Hepatocyte (in vitro differentiated cells): ENCODE measurements at regions not wholly inside any gene's neighbourhood (a gene's known extent, or its start where the extent isn't known, plus 50 kb on each side); places are given as distances from the start of the nearest gene placed in this dataset.

Experiments
- DNase-seq: peaks from one replicate; pipeline ENCODE4 v3.0.0-alpha.2; 2016; ENCODE audit warnings: low spot score
- H2AFZ ChIP-seq: fragments of 200-600 bp; sonication (generic); 2 replicates; pipeline ENCODE4 v1.6.0; 2016; ENCODE audit warnings: antibody characterized with exemption, mild to moderate bottlenecking
- H3K27ac ChIP-seq: fragments of 200-600 bp; sonication (generic); 2 replicates; pipeline ENCODE4 v1.5.1; 2016; ENCODE audit warnings: mild to moderate bottlenecking
- H3K27me3 ChIP-seq: fragments of 200-600 bp; sonication (generic); 2 replicates; pipeline ENCODE4 v1.6.1; 2016
- H3K36me3 ChIP-seq: fragments of 200-600 bp; sonication (generic); replicated peaks from 2 replicates; pipeline ENCODE4 v1.5.1; 2016; ENCODE audit warnings: low read depth; ENCODE audit not compliant: insufficient read depth
- H3K4me1 ChIP-seq: fragments of 200-600 bp; sonication (generic); 2 replicates; pipeline ENCODE4 v1.5.1; 2016; ENCODE audit warnings: mild to moderate bottlenecking, moderate library complexity; ENCODE audit not compliant: insufficient read depth
- H3K4me2 ChIP-seq: fragments of 200-600 bp; sonication (generic); 2 replicates; pipeline ENCODE4 v1.6.0; 2016
- H3K4me3 ChIP-seq: fragments of 200-600 bp; sonication (generic); 2 replicates; pipeline ENCODE4 v1.5.1; 2016; ENCODE audit warnings: mild to moderate bottlenecking
- H3K79me2 ChIP-seq: fragments of 200-600 bp; sonication (generic); 2 replicates; pipeline ENCODE4 v1.6.0; 2017; ENCODE audit warnings: mild to moderate bottlenecking
- H3K9me2 ChIP-seq: fragments of 200-600 bp; sonication (generic); replicated peaks from 2 replicates; pipeline ENCODE4 v1.6.0; 2017; ENCODE audit warnings: mild to moderate bottlenecking; ENCODE audit not compliant: insufficient read depth
- H3K9me3 ChIP-seq: fragments of 200-600 bp; sonication (generic); 2 replicates; pipeline ENCODE4 v1.5.1; 2016; ENCODE audit warnings: low read depth, mild to moderate bottlenecking
- H4K20me1 ChIP-seq: fragments of 200-600 bp; sonication (generic); 2 replicates; pipeline ENCODE4 v1.6.0; 2016; ENCODE audit warnings: mild to moderate bottlenecking; ENCODE audit not compliant: insufficient read depth, poor library complexity, severe bottlenecking
- EZH2 ChIP-seq: fragments of 200-600 bp; sonication (generic); IDR thresholded peaks from 2 replicates; pipeline ENCODE4 v1.6.1; 2016; ENCODE audit warnings: antibody characterized with exemption, mild to moderate bottlenecking, borderline replicate concordance
- EZH2phosphoT487 ChIP-seq: fragments of 200-600 bp; sonication (generic); IDR thresholded peaks from one replicate; pipeline ENCODE4 v1.6.1; 2018; ENCODE audit warnings: antibody characterized with exemption, mild to moderate bottlenecking, low read depth, moderate library complexity; ENCODE audit not compliant: unreplicated experiment, severe bottlenecking
- WGBS: methylation state at CpG from one replicate; pipeline ENCODE4 v1.1.6; 2016; ENCODE audit warnings: low lambda C conversion rate; ENCODE audit errors: missing lambda C conversion rate; 5-methylcytosine and 5-hydroxymethylcytosine counted together
- TF ChIP-seq, protein P1 (sequence below): fragments of 200-600 bp; sonication (generic); IDR thresholded peaks from 2 replicates; pipeline ENCODE4 v1.5.1; 2016; ENCODE audit warnings: antibody characterized with exemption, mild to moderate bottlenecking; ENCODE audit not compliant: poor library complexity

DNA sequence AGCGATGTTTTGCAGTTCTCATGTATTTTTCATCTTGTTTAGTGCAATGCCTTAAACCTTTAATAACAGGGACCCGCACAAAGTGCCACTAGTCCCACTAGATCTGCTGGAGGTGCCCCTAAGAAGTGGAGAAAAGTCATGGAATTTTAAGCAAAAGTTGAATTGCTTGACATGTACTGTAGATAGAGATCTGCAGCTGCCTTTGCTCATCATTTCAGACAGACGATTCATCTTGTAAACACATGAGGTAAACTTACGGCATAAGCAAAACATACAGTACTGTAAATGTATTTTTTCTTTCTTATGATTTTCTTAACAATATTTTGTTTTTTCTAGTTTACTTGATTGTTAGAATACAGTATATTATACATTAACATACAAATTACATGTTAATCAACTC lies 295.6 kb downstream of the CASP12 start:
- Histone ChIP-seq H2AFZ (no peak overlapping the region), H3K79me2 (no peaks in the 10 kb centered on the region), H3K36me3 (no peaks in the 10 kb centered on the region), H3K9me2 (no peaks in the 10 kb centered on the region), H4K20me1 (no peaks in the 10 kb centered on the region), H3K27me3 (no peaks in the 10 kb centered on the region), H3K27ac (no peak overlapping the region), H3K4me1 (no peaks in the 10 kb centered on the region), H3K4me3 (no peak overlapping the region), H3K9me3 (no peaks in the 10 kb centered on the region), H3K4me2 (no peak overlapping the region)
- no peak for TF ChIP-seq EZH2phosphoT487
- 78% methylated on average over 4 of the region's 4 CpGs for WGBS
- no peak for DNase-seq

DNA sequence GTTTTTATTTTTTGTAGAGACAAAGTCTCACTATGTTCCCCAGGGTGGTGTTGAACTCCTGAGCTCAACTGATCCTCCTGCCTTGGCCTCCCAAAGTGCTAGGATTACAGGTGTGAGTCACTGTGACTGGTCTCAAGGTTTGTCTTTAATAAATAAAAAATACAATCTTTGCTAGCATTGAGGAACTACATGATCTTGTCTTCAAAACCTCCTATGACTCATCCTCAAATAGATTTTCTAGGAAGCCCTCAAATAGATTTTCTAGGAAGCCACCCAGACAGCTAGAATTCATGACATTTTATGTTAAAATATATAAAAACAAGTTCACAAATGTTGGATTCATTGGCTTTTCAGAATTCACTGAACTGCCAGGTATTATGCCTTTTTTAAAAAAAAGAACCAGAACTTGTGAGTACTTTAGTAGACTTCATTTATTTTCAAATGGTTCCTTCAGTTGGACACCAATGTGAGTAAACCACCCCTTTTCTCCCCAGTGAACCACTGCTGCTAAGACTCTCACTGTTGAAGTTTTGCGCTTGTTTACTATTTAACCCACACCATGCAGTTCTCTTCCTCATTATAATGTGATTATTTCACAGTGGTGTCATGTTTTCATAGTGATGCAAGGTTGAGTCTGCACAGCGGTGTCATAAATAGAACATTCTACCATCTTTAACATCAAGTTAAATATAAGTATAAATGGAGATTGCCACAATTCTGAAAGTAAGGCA lies 303.9 kb downstream of the CASP12 start:
- H3K9me2 ChIP-seq, result no peaks in the 10 kb centered on the region
- no peak overlapping the region for H2AFZ ChIP-seq
- H3K4me3 ChIP-seq, result no peak overlapping the region
- no peaks in the 10 kb centered on the region for H4K20me1 ChIP-seq
- H3K79me2 ChIP-seq, result no peaks in the 10 kb centered on the region
- H3K4me1 ChIP-seq, result no peaks in the 10 kb centered on the region
- no peak overlapping the region for H3K27ac ChIP-seq
- TF ChIP-seq EZH2 (no peak), EZH2phosphoT487 (no peak)
- TF ChIP-seq, protein P1, sequence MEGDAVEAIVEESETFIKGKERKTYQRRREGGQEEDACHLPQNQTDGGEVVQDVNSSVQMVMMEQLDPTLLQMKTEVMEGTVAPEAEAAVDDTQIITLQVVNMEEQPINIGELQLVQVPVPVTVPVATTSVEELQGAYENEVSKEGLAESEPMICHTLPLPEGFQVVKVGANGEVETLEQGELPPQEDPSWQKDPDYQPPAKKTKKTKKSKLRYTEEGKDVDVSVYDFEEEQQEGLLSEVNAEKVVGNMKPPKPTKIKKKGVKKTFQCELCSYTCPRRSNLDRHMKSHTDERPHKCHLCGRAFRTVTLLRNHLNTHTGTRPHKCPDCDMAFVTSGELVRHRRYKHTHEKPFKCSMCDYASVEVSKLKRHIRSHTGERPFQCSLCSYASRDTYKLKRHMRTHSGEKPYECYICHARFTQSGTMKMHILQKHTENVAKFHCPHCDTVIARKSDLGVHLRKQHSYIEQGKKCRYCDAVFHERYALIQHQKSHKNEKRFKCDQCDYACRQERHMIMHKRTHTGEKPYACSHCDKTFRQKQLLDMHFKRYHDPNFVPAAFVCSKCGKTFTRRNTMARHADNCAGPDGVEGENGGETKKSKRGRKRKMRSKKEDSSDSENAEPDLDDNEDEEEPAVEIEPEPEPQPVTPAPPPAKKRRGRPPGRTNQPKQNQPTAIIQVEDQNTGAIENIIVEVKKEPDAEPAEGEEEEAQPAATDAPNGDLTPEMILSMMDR, result no peak
- no peaks in the 10 kb centered on the region for H3K9me3 ChIP-seq
- DNase-seq, result no peak
- no peaks in the 10 kb centered on the region for H3K36me3 ChIP-seq
- 100% methylated on average over 2 of the region's 2 CpGs for WGBS
- no peaks in the 10 kb centered on the region for H3K27me3 ChIP-seq
- H3K4me2 ChIP-seq, result no peak overlapping the region

DNA sequence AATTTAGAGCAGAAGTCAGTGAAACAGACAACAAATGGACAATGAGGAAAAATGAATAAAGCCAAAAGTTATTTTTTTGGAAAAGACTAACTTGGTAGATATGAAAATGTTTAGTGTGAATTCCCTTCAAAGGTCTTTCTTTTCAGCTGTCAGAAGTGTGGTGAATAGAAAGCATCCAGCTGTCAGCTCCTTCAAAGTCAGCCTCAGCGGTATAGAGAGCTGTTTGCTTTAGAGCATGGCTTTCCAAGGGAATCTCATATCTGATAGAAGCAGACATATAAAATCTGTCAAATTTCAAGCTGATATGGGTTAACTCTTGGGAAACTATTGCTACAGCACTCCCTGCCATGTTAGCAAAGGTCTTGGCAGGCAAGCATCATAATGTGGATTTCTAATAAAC lies 309.3 kb downstream of the CASP12 start:
- no peak for TF ChIP-seq EZH2
- TF ChIP-seq, protein P1, result no peak
- TF ChIP-seq EZH2phosphoT487, result no peak
- 41% methylated on average over 1 of the region's 1 CpG for WGBS
- Histone ChIP-seq H3K27ac (no peak overlapping the region), H3K4me3 (no peak overlapping the region), H3K9me2 (no peaks in the 10 kb centered on the region), H4K20me1 (no peaks in the 10 kb centered on the region), H3K79me2 (no peaks in the 10 kb centered on the region), H3K27me3 (no peaks in the 10 kb centered on the region), H3K36me3 (no peaks in the 10 kb centered on the region), H3K4me2 (no peak overlapping the region), H3K4me1 (no peaks in the 10 kb centered on the region), H2AFZ (no peak overlapping the region), H3K9me3 (no peaks in the 10 kb centered on the region)
- no peak for DNase-seq

DNA sequence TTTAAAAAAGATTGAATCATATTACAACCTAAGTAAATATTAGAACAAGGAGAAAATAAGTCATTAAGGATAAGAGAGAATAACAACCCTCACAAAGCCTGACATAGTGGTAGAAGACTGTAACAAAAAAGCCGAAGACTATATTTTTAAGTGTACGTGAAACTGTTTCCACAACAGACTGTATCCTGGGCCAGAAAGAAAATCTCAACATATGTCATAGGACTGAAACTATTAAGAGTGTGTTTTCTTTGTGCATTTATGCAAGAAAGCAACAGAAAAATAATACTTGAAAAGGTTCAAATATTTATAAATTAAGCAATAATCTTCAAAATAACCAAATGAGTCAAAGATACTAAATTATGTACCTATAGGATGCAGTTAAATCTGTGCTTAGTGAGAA lies 309.8 kb downstream of the CASP12 start:
- H3K36me3 ChIP-seq, result no peaks in the 10 kb centered on the region
- DNase-seq, result no peak
- H4K20me1 ChIP-seq, result no peaks in the 10 kb centered on the region
- H2AFZ ChIP-seq, result no peak overlapping the region
- TF ChIP-seq, protein P1, result no peak
- TF ChIP-seq EZH2 (no peak), EZH2phosphoT487 (no peak)
- no peaks in the 10 kb centered on the region for H3K79me2 ChIP-seq
- H3K9me2 ChIP-seq, result no peaks in the 10 kb centered on the region
- no peaks in the 10 kb centered on the region for H3K4me1 ChIP-seq
- no peak overlapping the region for H3K4me3 ChIP-seq
- H3K27me3 ChIP-seq, result no peaks in the 10 kb centered on the region
- 84% methylated on average over 2 of the region's 2 CpGs for WGBS
- H3K27ac ChIP-seq, result no peak overlapping the region
- H3K4me2 ChIP-seq, result no peak overlapping the region
- H3K9me3 ChIP-seq, result no peaks in the 10 kb centered on the region
